ENCODE measurements at regions not wholly inside any gene's neighbourhood (a gene's known extent, or its start where the extent isn't known, plus 50 kb on each side); places are given as distances from the start of the nearest gene placed in this dataset.
"Not testable (repeated sequence)": the region's sequence is repeated elsewhere in the genome, so short reads cannot be mapped to it uniquely, and the experiment has no call there.

DNA sequence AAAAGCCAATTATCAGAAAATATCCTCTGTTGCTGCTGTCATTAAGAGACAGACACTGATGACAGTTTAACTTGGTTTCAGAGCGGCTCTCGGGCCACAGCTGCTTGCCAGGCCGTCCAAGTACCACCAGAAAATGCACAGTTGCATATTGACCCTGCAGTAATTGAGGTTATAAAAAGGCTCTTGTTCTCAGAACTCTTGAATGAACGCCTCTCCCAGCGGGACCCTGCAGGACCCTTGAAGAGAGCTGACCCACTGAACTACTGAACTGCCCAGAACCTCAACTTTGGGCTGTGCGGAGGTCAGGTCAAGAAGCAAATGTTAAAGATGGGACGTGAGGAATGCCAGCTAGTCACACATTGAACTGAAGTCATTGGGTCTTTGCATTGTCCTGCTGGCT is 1559.0 kb upstream of the SLC10A2 start:
- Histone ChIP-seq H3K27me3 (no peaks in the 10 kb centered on the region), H3K36me3 (no peaks in the 10 kb centered on the region), H3K9me3 (no peaks in the 10 kb centered on the region), H3K27ac (no peak overlapping the region), H3K4me3 (no peak overlapping the region), H3K4me1 (no peaks in the 10 kb centered on the region)
- 86 to 88% methylated on average over 7 of the region's 7 CpGs for WGBS, 2 donors
- intact Hi-C loops (cut with DNase I), result no loop called here
- no peak for ATAC-seq
- TF ChIP-seq, protein P1, sequence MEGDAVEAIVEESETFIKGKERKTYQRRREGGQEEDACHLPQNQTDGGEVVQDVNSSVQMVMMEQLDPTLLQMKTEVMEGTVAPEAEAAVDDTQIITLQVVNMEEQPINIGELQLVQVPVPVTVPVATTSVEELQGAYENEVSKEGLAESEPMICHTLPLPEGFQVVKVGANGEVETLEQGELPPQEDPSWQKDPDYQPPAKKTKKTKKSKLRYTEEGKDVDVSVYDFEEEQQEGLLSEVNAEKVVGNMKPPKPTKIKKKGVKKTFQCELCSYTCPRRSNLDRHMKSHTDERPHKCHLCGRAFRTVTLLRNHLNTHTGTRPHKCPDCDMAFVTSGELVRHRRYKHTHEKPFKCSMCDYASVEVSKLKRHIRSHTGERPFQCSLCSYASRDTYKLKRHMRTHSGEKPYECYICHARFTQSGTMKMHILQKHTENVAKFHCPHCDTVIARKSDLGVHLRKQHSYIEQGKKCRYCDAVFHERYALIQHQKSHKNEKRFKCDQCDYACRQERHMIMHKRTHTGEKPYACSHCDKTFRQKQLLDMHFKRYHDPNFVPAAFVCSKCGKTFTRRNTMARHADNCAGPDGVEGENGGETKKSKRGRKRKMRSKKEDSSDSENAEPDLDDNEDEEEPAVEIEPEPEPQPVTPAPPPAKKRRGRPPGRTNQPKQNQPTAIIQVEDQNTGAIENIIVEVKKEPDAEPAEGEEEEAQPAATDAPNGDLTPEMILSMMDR (IDR thresholded peaks at IDR 0.05), result no peak
- DNase-seq, result no peak

DNA sequence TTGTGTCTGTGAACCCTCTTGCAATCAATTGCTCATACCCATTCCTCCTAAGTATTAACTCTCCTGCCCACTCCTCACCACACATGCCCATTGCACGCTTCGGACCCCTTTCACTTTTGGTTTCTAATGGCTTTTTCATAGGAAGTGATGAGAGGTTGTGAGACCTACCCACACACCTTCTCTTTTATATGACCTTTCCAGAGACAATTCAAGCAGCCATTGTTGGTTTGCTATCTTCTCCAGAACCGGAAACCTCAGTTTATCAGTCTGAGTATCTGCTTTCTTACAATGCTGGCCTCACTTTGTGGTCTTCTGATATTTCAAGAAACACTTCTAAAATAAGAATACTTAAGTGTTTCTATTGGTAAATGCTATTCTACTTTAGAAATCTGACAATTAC is 1550.8 kb upstream of the SLC10A2 start:
- ATAC-seq (no peak), DNase-seq (no peak)
- Histone ChIP-seq H3K9me3 (peaks cover 0 to 23% (median 0%) of the 10 kb centered on the region in 11 donors), H3K4me1 (no peaks in the 10 kb centered on the region), H3K36me3 (no peaks in the 10 kb centered on the region), H3K27me3 (no peaks in the 10 kb centered on the region), H3K27ac (no peak overlapping the region), H3K4me3 (no peak overlapping the region)
- intact Hi-C loops (cut with DNase I), result no loop called here
- 91 to 94% methylated on average over 3 of the region's 3 CpGs for WGBS, 2 donors
- TF ChIP-seq, protein P1 (IDR thresholded peaks at IDR 0.05), result no peak

DNA sequence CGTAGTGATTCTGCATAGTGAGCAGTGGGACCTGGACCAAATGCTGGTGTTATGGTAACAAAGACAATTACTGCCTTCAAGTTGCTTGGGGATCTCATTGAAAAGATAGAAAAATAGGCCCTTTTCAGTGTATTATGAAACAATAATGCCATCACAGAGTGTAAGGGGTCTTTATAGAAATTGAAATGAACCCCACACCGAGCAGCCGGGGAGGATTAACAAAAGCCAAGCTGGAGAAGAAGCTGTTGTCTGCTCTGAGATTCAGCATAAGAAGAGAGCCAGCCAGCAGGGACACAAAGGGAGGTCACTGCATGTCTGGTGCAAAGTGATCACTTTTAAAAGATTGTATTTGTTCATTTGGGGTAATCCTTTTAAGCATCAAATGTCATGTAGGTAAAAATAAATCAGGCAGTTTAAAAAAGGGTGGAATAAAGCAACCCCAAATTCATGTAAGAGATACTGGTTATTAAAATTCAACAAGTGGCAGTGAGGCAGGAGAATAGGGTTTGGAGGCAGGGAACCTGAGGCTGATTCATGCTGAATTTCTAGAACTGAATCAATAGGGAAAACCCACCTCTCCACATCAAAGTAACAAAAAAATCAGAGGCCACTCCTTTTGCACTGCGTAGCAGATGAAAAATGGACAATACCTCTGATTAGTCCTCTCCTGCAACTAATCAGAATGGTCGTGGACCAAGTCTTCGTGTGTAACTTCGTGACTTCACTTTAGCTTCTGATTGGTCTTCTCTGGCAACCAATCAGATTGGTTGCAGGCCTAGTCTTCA is 1548.3 kb upstream of the SLC10A2 start:
- TF ChIP-seq, protein P1 (IDR thresholded peaks at IDR 0.05), result no peak
- Histone ChIP-seq H3K4me1 (no peaks in the 10 kb centered on the region), H3K9me3 (peaks cover 0 to 23% (median 0%) of the 10 kb centered on the region in 11 donors), H3K27ac (no peak overlapping the region), H3K36me3 (no peaks in the 10 kb centered on the region), H3K27me3 (no peaks in the 10 kb centered on the region), H3K4me3 (no peak overlapping the region)
- intact Hi-C loops (cut with DNase I), result no loop called here
- 93 to 95% methylated on average over 7 of the region's 7 CpGs for WGBS, 2 donors
- ATAC-seq, result no peak
- no peak for DNase-seq

DNA sequence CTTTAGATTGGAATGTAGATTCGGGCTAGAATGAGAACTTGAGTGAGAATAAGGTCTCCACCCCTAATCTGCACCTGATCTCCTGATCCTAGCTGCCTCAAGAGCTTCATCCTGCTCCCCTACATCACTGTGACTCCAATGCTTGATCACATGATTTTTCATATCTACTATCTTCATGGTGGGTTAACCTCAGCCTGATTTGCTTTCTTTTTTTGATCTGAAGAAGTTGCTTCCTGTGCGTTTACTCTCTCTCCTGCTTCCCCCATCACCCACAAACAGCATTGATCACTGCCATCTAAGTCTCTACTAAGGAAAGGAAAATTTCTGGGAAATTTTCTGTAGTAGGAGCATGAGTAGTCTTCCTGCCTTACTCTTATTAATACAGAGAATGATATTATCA is 1542.1 kb upstream of the SLC10A2 start:
- no peaks in the 10 kb centered on the region for H3K9me3 ChIP-seq
- 85 to 86% methylated on average over 2 of the region's 2 CpGs for WGBS, 2 donors
- intact Hi-C loops (cut with DNase I), result no loop called here
- ATAC-seq (no peak), DNase-seq (no peak)
- H3K4me1 ChIP-seq, result no peaks in the 10 kb centered on the region
- no peak overlapping the region for H3K27ac ChIP-seq
- H3K27me3 ChIP-seq, result no peaks in the 10 kb centered on the region
- TF ChIP-seq, protein P1 (IDR thresholded peaks at IDR 0.05), result no peak
- no peak overlapping the region for H3K4me3 ChIP-seq
- no peaks in the 10 kb centered on the region for H3K36me3 ChIP-seq

DNA sequence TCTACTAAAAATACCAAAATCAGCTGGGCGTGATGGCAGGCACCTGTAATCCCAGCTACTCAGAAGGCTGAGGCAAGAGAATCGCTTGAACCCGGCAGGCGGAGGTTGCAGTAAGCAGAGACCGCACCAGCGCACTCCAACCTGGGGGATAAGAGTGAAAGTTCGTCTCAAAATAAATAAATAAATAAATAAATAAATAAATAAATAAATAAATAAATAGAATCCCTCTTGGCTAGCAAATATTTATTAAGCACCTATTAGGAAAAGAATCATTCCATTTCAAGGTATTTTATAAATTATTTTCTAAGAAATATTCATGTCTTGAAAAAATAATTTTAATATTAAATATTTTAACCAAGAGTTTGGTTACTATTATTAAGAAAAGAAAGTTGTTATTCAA is 1539.2 kb upstream of the SLC10A2 start:
- 98% methylated on average over 7 of the region's 7 CpGs for WGBS, 2 donors
- H3K4me3 ChIP-seq; H3K36me3 ChIP-seq; H3K9me3 ChIP-seq; H3K27ac ChIP-seq; intact Hi-C loops (cut with DNase I); H3K27me3 ChIP-seq; H3K4me1 ChIP-seq; DNase-seq; ATAC-seq: not testable (repeated sequence)
